Endothelial cell (in vitro differentiated cells): ENCODE measurements at regions not wholly inside any gene's neighbourhood (a gene's known extent, or its start where the extent isn't known, plus 50 kb on each side); places are given as distances from the start of the nearest gene placed in this dataset.

Experiments
- DNase-seq: peaks from one replicate; pipeline ENCODE4 v3.0.0; 2021; ENCODE audit warnings: low spot score
- H3K27ac Mint-ChIP-seq: one replicate; pipeline ENCODE4 v1.8.0; 2021; ENCODE audit warnings: mixed read lengths, inconsistent platforms; ENCODE audit not compliant: unreplicated experiment
- H3K27me3 Mint-ChIP-seq: one replicate; pipeline ENCODE4 v1.8.0; 2021; ENCODE audit warnings: mild to moderate bottlenecking, moderate library complexity, mixed read lengths, inconsistent platforms; ENCODE audit not compliant: unreplicated experiment
- H3K36me3 Mint-ChIP-seq: one replicate; pipeline ENCODE4 v1.8.0; 2021; ENCODE audit warnings: mild to moderate bottlenecking, low read depth, mixed read lengths, inconsistent platforms; ENCODE audit not compliant: unreplicated experiment
- H3K4me1 Mint-ChIP-seq: one replicate; pipeline ENCODE4 v1.8.0; 2021; ENCODE audit warnings: mild to moderate bottlenecking, mixed read lengths, inconsistent platforms; ENCODE audit not compliant: unreplicated experiment
- H3K4me3 Mint-ChIP-seq: one replicate; pipeline ENCODE4 v1.8.0; 2021; ENCODE audit warnings: mild to moderate bottlenecking, mixed read lengths, inconsistent platforms; ENCODE audit not compliant: unreplicated experiment
- H3K9me3 Mint-ChIP-seq: one replicate; pipeline ENCODE4 v1.8.0; 2021; ENCODE audit warnings: mixed read lengths, inconsistent platforms; ENCODE audit not compliant: unreplicated experiment
- TF ChIP-seq, protein P1 (sequence below): fragments of 200-600 bp; sonication (generic); IDR thresholded peaks from one replicate; pipeline ENCODE4 v1.5.0; 2021; ENCODE audit warnings: antibody characterized with exemption; ENCODE audit not compliant: unreplicated experiment

DNA sequence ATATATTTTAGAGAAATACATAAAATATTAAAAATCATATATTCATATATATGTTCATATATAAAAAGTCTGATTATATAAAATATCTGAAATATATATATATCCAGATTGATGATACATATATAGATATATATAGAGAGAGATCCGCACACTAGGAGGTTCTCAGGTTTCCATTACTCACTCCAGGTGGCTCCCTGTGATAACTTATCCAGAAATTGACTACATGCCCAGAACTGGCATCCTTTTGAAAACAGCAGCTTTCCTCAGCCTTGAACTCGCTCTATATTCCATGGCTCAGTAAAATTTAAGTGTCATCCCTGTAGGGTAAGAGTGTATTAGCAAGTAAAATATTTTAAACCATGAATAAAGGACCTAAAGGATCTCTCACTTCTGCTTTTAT, 206.8 kb downstream of the TINAG start:
- no peaks in the 10 kb centered on the region for H3K36me3 Mint-ChIP-seq
- no peaks in the 10 kb centered on the region for H3K4me1 Mint-ChIP-seq
- no peak overlapping the region for H3K27ac Mint-ChIP-seq
- H3K4me3 Mint-ChIP-seq, result no peak overlapping the region
- TF ChIP-seq, protein P1, sequence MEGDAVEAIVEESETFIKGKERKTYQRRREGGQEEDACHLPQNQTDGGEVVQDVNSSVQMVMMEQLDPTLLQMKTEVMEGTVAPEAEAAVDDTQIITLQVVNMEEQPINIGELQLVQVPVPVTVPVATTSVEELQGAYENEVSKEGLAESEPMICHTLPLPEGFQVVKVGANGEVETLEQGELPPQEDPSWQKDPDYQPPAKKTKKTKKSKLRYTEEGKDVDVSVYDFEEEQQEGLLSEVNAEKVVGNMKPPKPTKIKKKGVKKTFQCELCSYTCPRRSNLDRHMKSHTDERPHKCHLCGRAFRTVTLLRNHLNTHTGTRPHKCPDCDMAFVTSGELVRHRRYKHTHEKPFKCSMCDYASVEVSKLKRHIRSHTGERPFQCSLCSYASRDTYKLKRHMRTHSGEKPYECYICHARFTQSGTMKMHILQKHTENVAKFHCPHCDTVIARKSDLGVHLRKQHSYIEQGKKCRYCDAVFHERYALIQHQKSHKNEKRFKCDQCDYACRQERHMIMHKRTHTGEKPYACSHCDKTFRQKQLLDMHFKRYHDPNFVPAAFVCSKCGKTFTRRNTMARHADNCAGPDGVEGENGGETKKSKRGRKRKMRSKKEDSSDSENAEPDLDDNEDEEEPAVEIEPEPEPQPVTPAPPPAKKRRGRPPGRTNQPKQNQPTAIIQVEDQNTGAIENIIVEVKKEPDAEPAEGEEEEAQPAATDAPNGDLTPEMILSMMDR, result no peak
- no peak for DNase-seq
- H3K9me3 Mint-ChIP-seq, result no peaks in the 10 kb centered on the region
- H3K27me3 Mint-ChIP-seq, result no peaks in the 10 kb centered on the region

- no peaks in the 10 kb centered on the region for H3K27me3 Mint-ChIP-seq
- no peak overlapping the region for H3K4me3 Mint-ChIP-seq
- DNase-seq, result no peak
- no peaks in the 10 kb centered on the region for H3K4me1 Mint-ChIP-seq
- no peaks in the 10 kb centered on the region for H3K9me3 Mint-ChIP-seq
- H3K27ac Mint-ChIP-seq, result no peak overlapping the region
- TF ChIP-seq, protein P1, result no peak
- no peaks in the 10 kb centered on the region for H3K36me3 Mint-ChIP-seq
These were observed 207.5 kb downstream of the TINAG start for GRCh38 chr6:54515713-54516112.

- no peaks in the 10 kb centered on the region for H3K9me3 Mint-ChIP-seq
- TF ChIP-seq, protein P1, result no peak
- no peaks in the 10 kb centered on the region for H3K27me3 Mint-ChIP-seq
- no peak for DNase-seq
- no peak overlapping the region for H3K4me3 Mint-ChIP-seq
- no peaks in the 10 kb centered on the region for H3K4me1 Mint-ChIP-seq
- H3K27ac Mint-ChIP-seq, result no peak overlapping the region
- H3K36me3 Mint-ChIP-seq, result no peaks in the 10 kb centered on the region
These were observed 208.1 kb downstream of the TINAG start for GRCh38 chr6:54516321-54516720.

GRCh38 chr6:54519161-54519560, 210.9 kb downstream of the TINAG start:
- H3K27ac Mint-ChIP-seq, result no peak overlapping the region
- no peak for DNase-seq
- H3K4me1 Mint-ChIP-seq, result no peaks in the 10 kb centered on the region
- H3K36me3 Mint-ChIP-seq, result no peaks in the 10 kb centered on the region
- no peaks in the 10 kb centered on the region for H3K27me3 Mint-ChIP-seq
- H3K4me3 Mint-ChIP-seq, result no peak overlapping the region
- TF ChIP-seq, protein P1, result no peak
- no peaks in the 10 kb centered on the region for H3K9me3 Mint-ChIP-seq

DNA sequence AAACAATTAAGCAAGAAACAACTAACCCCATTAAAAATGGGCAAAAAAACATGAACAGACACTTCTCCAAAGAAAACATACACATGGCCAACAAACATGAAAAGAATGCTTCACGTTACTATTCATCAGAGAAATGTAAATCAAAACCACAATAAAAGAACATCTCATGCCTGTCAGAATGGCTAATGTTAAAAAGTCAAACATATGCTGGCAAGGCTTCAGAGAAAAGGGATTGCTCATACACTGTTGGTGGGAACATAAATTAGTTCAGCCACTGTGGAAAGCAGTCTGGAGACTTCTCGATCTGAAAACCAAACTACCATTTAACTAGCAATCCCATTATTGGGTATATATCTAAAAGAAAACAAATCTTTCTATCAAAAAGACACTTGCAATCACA, 217.5 kb downstream of the TINAG start:
- Mint-ChIP-seq H3K27me3 (no peaks in the 10 kb centered on the region), H3K27ac (no peak overlapping the region), H3K4me1 (no peaks in the 10 kb centered on the region), H3K9me3 (no peaks in the 10 kb centered on the region), H3K4me3 (no peak overlapping the region), H3K36me3 (no peaks in the 10 kb centered on the region)
- DNase-seq, result no peak
- TF ChIP-seq, protein P1, result no peak
